Lower leg skin (tissue), 4 donors: ENCODE measurements at regions not wholly inside any gene's neighbourhood (a gene's known extent, or its start where the extent isn't known, plus 50 kb on each side); places are given as distances from the start of the nearest gene placed in this dataset.

Source experiments
- DNase-seq, 2 donors: peaks; one replicate each; pipeline ENCODE4 v3.0.0-alpha.2; 2019; ENCODE audit warnings: low spot score in 2 of 2
- H3K4me3 ChIP-seq: fragments of 200-600 bp; sonication (generic); 2 replicates; pipeline ENCODE4 v1.5.1; 2017; ENCODE audit warnings: mild to moderate bottlenecking, low read depth; ENCODE audit not compliant: poor library complexity, severe bottlenecking
- CTCF ChIP-seq, 3 donors: fragments of 450-650 bp; IDR thresholded peaks; one replicate each; pipeline ENCODE4 v1.5.1; 2016; ENCODE audit warnings: antibody characterized with exemption in 3 of 3, mild to moderate bottlenecking in 3 of 3, moderate library complexity in 2 of 3
- POLR2A ChIP-seq, 2 donors: fragments of 450-650 bp; IDR thresholded peaks; one replicate each; pipeline ENCODE4 v1.6.1; 2016 to 2017; ENCODE audit warnings: antibody characterized with exemption in 2 of 2, mild to moderate bottlenecking in 1 of 2, moderate library complexity in 1 of 2
- WGBS, 2 donors: methylation state at CpG; one replicate each; pipeline ENCODE4 v1.1.5; 2018; 5-methylcytosine and 5-hydroxymethylcytosine counted together
- intact Hi-C: fragments of 100-400 bp; cut with DNase I; formaldehyde crosslinking; loops from one replicate; pipeline ENCODE4 v1.15.0; 2023; ENCODE audit warnings: low total_unique reads

GRCh38 chrX:16526003-16526402 lies 124.0 kb upstream of the S100G start:
- no peak for DNase-seq
- WGBS, 2 donors = 88 to 93% methylated on average over 2 of the region's 2 CpGs
- intact Hi-C loops = no loop called here
- TF ChIP-seq POLR2A (IDR thresholded peaks at IDR 0.05) = no peak
- TF ChIP-seq CTCF (IDR thresholded peaks at IDR 0.05) = no peak
- H3K4me3 ChIP-seq = no peak overlapping the region

GRCh38 chrX:16528620-16529019 lies 121.3 kb upstream of the S100G start:
- H3K4me3 ChIP-seq = no peak overlapping the region
- DNase-seq = no peak
- intact Hi-C loops = no loop called here
- 67 to 76% methylated on average over 3 of the region's 3 CpGs for WGBS, 2 donors
- TF ChIP-seq CTCF (IDR thresholded peaks at IDR 0.05) (no peak), POLR2A (IDR thresholded peaks at IDR 0.05) (no peak)
